ENCODE measurements at regions not wholly inside any gene's neighbourhood (a gene's known extent, or its start where the extent isn't known, plus 50 kb on each side); places are given as distances from the start of the nearest gene placed in this dataset.

DNA sequence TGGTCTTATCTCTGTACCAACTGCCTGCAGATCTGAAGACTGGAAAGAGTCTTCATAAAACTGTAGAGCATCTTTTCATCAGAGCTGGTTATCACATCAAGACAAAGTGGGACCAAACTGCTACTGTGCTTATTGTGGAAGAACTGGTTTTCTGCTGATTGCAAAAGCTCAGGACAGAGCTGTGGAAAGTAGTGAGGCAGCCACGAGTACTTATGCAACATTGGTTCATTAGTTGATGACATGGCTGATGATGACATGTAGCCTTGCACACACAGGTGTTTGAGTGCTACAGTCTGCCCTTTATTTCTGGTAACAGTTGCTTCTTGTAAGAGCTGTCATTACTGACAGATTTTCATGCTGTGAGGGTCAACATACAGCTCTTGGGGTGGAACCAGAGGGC is 185.4 kb upstream of the GUCY1A2 start:
- DNase-seq (no peak), ATAC-seq (no peak)
- Histone ChIP-seq H3K36me3 (no peaks in the 10 kb centered on the region), H3K4me3 (no peak overlapping the region), H3K27ac (no peak overlapping the region), H3K4me1 (no peaks in the 10 kb centered on the region), H3K9me3 (peaks cover 0 to 13% of the 10 kb centered on the region in 2 donors), H3K27me3 (no peaks in the 10 kb centered on the region)
- no peak for TF ChIP-seq CTCF (IDR thresholded peaks at IDR 0.05)
- intact Hi-C loops (cut with DNase I), result no loop called here

- H3K27me3 ChIP-seq, result no peaks in the 10 kb centered on the region
- intact Hi-C loops (cut with DNase I), result no loop called here
- no peak for ATAC-seq
Observed at GRCh38 chr11:107202241-107202640, 184.0 kb upstream of the GUCY1A2 start.

DNA sequence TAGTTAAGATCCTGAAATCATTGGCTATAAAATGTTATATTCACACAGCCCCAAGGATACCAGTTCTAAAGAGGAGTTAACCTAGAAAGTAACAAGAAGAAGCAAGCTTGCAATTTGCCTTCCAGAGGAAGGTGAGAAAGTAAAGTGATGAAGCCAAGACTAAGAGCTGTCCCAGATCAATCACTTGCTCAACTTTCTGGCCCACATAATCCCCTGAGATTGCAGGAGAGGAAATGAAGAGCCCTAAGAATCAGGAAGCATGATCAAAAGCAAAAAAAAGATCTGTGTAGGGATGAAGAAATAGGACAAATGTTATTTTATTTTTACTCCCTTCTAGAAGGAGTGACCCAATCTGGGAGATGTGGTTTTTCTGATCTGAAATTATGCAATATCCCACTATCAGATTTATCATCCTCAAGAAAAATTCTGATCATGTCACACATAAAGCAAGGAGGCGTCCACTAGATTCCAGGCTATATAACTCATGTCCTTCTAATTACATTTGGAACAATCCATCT is 180.3 kb upstream of the GUCY1A2 start:
- Histone ChIP-seq H3K9me3 (peaks cover 0 to 6% of the 10 kb centered on the region in 2 donors), H3K27ac (no peak overlapping the region), H3K36me3 (no peaks in the 10 kb centered on the region), H3K4me3 (no peak overlapping the region), H3K4me1 (no peaks in the 10 kb centered on the region), H3K27me3 (no peaks in the 10 kb centered on the region)
- ATAC-seq, result no peak
- intact Hi-C loops (cut with DNase I), result no loop called here
- no peak for DNase-seq
- TF ChIP-seq CTCF (IDR thresholded peaks at IDR 0.05), result no peak

More at GRCh38 chr11:107202241-107202640, 184.0 kb upstream of the GUCY1A2 start:
- Histone ChIP-seq H3K4me1 (no peaks in the 10 kb centered on the region), H3K36me3 (no peaks in the 10 kb centered on the region), H3K4me3 (no peak overlapping the region), H3K9me3 (peaks cover 0 to 13% of the 10 kb centered on the region in 2 donors), H3K27ac (no peak overlapping the region)
- no peak for TF ChIP-seq CTCF (IDR thresholded peaks at IDR 0.05)
- DNase-seq, result no peak

DNA sequence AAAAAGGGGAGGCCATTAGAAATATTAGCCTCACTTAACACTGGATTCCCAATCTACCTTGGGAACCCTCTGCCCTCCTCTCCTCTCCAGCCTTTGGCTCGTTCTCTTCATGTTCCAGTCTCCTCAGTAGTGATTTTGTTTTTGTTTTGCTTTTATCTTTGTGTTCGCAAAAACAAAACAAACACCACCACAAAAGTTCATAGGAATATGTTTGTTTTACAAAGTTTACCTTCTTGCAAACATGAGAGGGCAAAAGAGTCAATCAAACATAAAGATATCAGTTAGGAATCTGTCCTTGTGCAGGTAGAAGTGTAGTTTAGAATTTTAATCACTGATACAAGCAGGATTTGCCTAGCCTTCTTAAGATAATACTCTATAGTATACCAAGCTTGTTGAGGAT is 179.7 kb upstream of the GUCY1A2 start:
- H3K36me3 ChIP-seq, result no peaks in the 10 kb centered on the region
- no peak for DNase-seq
- peaks cover 0 to 13% of the 10 kb centered on the region in 2 donors for H3K9me3 ChIP-seq
- ATAC-seq, result no peak
- intact Hi-C loops (cut with DNase I), result no loop called here
- no peaks in the 10 kb centered on the region for H3K4me1 ChIP-seq
- no peaks in the 10 kb centered on the region for H3K27me3 ChIP-seq
- TF ChIP-seq CTCF (IDR thresholded peaks at IDR 0.05), result no peak
- no peak overlapping the region for H3K4me3 ChIP-seq
- no peak overlapping the region for H3K27ac ChIP-seq

GRCh38 chr11:107196732-107197131 is 178.5 kb upstream of the GUCY1A2 start:
- DNase-seq (no peak), ATAC-seq (no peak)
- H3K4me3 ChIP-seq, result no peak overlapping the region
- H3K27me3 ChIP-seq, result no peaks in the 10 kb centered on the region
- H3K27ac ChIP-seq, result no peak overlapping the region
- no peak for TF ChIP-seq CTCF (IDR thresholded peaks at IDR 0.05)
- H3K9me3 ChIP-seq, result peaks cover 0 to 19% of the 10 kb centered on the region in 2 donors
- intact Hi-C loops (cut with DNase I), result no loop called here
- no peaks in the 10 kb centered on the region for H3K4me1 ChIP-seq
- H3K36me3 ChIP-seq, result no peaks in the 10 kb centered on the region
